IMR-90 (cell line): ENCODE measurements at regions not wholly inside any gene's neighbourhood (a gene's known extent, or its start where the extent isn't known, plus 50 kb on each side); places are given as distances from the start of the nearest gene placed in this dataset.

Experiments used
- ATAC-seq: fragments of 200-7000 bp; cut with Tn5 transposase; 2 replicates; pipeline ENCODE4 v1.9.1; 2020; ENCODE audit warnings: low read depth, mild to moderate bottlenecking, moderate library complexity
- BruUV-seq: library from RNA; stranded (reverse); fragments of 400-500 nt; replicated peaks from 2 replicates; lab custom pipeline; 2021; lab: Mats Ljungman, UMichigan
- CTCF ChIA-PET: fragments of 300-600 bp; formaldehyde crosslinking; extraction: SDS; loops from one replicate; lab custom pipeline; 2021; ENCODE audit warnings: antibody characterized with exemption; lab: Yijun Ruan, JAX
- POLR2A ChIA-PET: fragments of 300-600 bp; sonication (Branson Sonifier 250); formaldehyde crosslinking; loops from one replicate; lab custom pipeline; 2022; ENCODE audit warnings: antibody characterized with exemption; ENCODE audit not compliant: unreplicated experiment; lab: Charles Lee
- DNase-seq: peaks from one replicate; pipeline ENCODE4 v3.0.0; 2013
- H2AFZ ChIP-seq: replicated peaks from 2 replicates; pipeline ENCODE3; 2013; ENCODE audit warnings: low read length, mild to moderate bottlenecking; ENCODE audit not compliant: poor library complexity
- H2AK5ac ChIP-seq: 2 replicates; pipeline ENCODE4 v1.6.1; 2013; ENCODE audit warnings: low read depth, low read length, inconsistent platforms
- H2AK9ac ChIP-seq: replicated peaks from 2 replicates; pipeline ENCODE3; 2013; ENCODE audit warnings: mild to moderate bottlenecking, low read depth, low read length, moderate library complexity; ENCODE audit not compliant: poor library complexity
- H2BK120ac ChIP-seq: 2 replicates; pipeline ENCODE4 v1.6.1; 2013; ENCODE audit warnings: low read depth, low read length, inconsistent platforms
- H2BK15ac ChIP-seq: 3 replicates; pipeline ENCODE4 v1.6.1; 2013; ENCODE audit warnings: low read depth, low read length, inconsistent platforms
- H2BK20ac ChIP-seq: 2 replicates; pipeline ENCODE4 v1.6.1; 2013; ENCODE audit warnings: low read depth, mild to moderate bottlenecking, inconsistent platforms, low read length, moderate library complexity
- H2BK5ac ChIP-seq: 2 replicates; pipeline ENCODE4 v1.6.1; 2013; ENCODE audit warnings: mild to moderate bottlenecking, low read depth, low read length, inconsistent platforms; ENCODE audit not compliant: poor library complexity, severe bottlenecking
- H3K14ac ChIP-seq: replicated peaks from 2 replicates; pipeline ENCODE4 v1.6.1; 2013; ENCODE audit warnings: low read depth, low read length, inconsistent platforms
- H3K18ac ChIP-seq: 2 replicates; pipeline ENCODE4 v1.6.1; 2013; ENCODE audit warnings: low read depth, low read length, control low read depth
- H3K23ac ChIP-seq: 2 replicates; pipeline ENCODE4 v1.6.1; 2013; ENCODE audit warnings: low read depth, low read length, inconsistent platforms
- H3K27ac ChIP-seq: 2 replicates; pipeline ENCODE4 v1.5.1; 2013; ENCODE audit warnings: mild to moderate bottlenecking, control low read depth, low read length; ENCODE audit not compliant: insufficient read depth
- H3K27me3 ChIP-seq: 2 replicates; pipeline ENCODE4 v1.6.1; 2013; ENCODE audit warnings: low read length; ENCODE audit not compliant: control insufficient read depth, insufficient read depth
- H3K36me3 ChIP-seq: 2 replicates; pipeline ENCODE4 v1.6.1; 2013; ENCODE audit warnings: low read length, mixed read lengths; ENCODE audit not compliant: control insufficient read depth, insufficient read depth
- H3K4ac ChIP-seq: 2 replicates; pipeline ENCODE4 v1.6.1; 2013; ENCODE audit warnings: low read depth, low read length, inconsistent platforms
- H3K4me1 ChIP-seq: 2 replicates; pipeline ENCODE4 v1.6.1; 2013; ENCODE audit warnings: low read length, mixed read lengths; ENCODE audit not compliant: control insufficient read depth, insufficient read depth
- H3K4me2 ChIP-seq: 2 replicates; pipeline ENCODE4 v1.6.1; 2013; ENCODE audit warnings: low read depth, mild to moderate bottlenecking, control low read depth, low read length, moderate library complexity
- H3K4me3 ChIP-seq: 2 replicates; pipeline ENCODE4 v1.5.1; 2013; ENCODE audit warnings: low read depth, mild to moderate bottlenecking, control low read depth, low read length, moderate library complexity; ENCODE audit not compliant: insufficient read depth
- H3K56ac ChIP-seq: 2 replicates; pipeline ENCODE4 v1.6.1; 2013; ENCODE audit warnings: low read length, inconsistent platforms; ENCODE audit not compliant: insufficient read depth; ENCODE audit errors: extremely low read depth
- H3K79me1 ChIP-seq, 2 experiments: 2 replicates each; pipeline ENCODE4 v1.6.1; 2013; ENCODE audit warnings: low read length in 2 of 2, inconsistent platforms in 1 of 2, low read depth in 1 of 2
- H3K9ac ChIP-seq: 2 replicates; pipeline ENCODE4 v1.6.1; 2013; ENCODE audit warnings: low read depth, low read length, control low read depth
- H3K9me1 ChIP-seq: 2 replicates; pipeline ENCODE4 v1.6.1; 2013; ENCODE audit warnings: low read length, inconsistent platforms; ENCODE audit not compliant: insufficient read depth
- H3K9me3 ChIP-seq: 2 replicates; pipeline ENCODE4 v1.6.1; 2013; ENCODE audit warnings: low read length; ENCODE audit not compliant: control insufficient read depth, insufficient read depth
- H4K20me1 ChIP-seq: 2 replicates; pipeline ENCODE4 v1.6.1; 2013; ENCODE audit warnings: low read length, inconsistent platforms; ENCODE audit not compliant: insufficient read depth
- H4K5ac ChIP-seq: 2 replicates; pipeline ENCODE4 v1.6.1; 2013; ENCODE audit warnings: mild to moderate bottlenecking, low read depth, low read length, control low read depth
- H4K8ac ChIP-seq, 2 experiments: 2 replicates each; pipeline ENCODE4 v1.6.1; 2013; ENCODE audit warnings: low read depth in 2 of 2, low read length in 2 of 2, control low read depth in 1 of 2, inconsistent platforms in 1 of 2
- H4K91ac ChIP-seq: 2 replicates; pipeline ENCODE4 v1.6.1; 2013; ENCODE audit warnings: low read depth, low read length, inconsistent platforms; ENCODE audit not compliant: insufficient read depth
- RAD21 ChIP-seq: IDR thresholded peaks from 2 replicates; pipeline ENCODE4 v1.6.1; 2012; ENCODE audit warnings: low read length, improper control_type of control experiment
- dilution Hi-C: fragments of 300-500 bp; cut with HindIII; formaldehyde crosslinking; loops from one replicate; pipeline ENCODE4 v1.14.3; 2018; ENCODE audit warnings: low sequenced_read_pairs; ENCODE audit not compliant: unreplicated experiment
- in situ Hi-C: fragments of 300-500 bp; cut with MboI; formaldehyde crosslinking; loops from 3 replicates; pipeline ENCODE4 v1.14.3; 2019; ENCODE audit warnings: low sequenced_read_pairs, inconsistent platforms, mixed read lengths
- intact Hi-C: fragments of 100-400 bp; cut with micrococcal nuclease; formaldehyde crosslinking; loops from 2 replicates; pipeline ENCODE4 v1.10.0; 2022

GRCh38 chr2:36134281-36134680 lies 221.3 kb upstream of the CRIM1 start:
- ATAC-seq, result no peak

More at GRCh38 chr2:36134281-36134680, 221.3 kb upstream of the CRIM1 start:
- intact Hi-C loops (no loop called here), in situ Hi-C loops (no loop called here), dilution Hi-C loops (no loop called here)
- H4K8ac ChIP-seq, result no peak overlapping the region
- no peak overlapping the region for H2BK120ac ChIP-seq
- H3K4me1 ChIP-seq, result no peaks in the 10 kb centered on the region
- no peak for TF ChIP-seq RAD21
- H3K23ac ChIP-seq, result no peak overlapping the region
- H3K79me1 ChIP-seq, result no peaks in the 10 kb centered on the region
- H3K36me3 ChIP-seq, result no peaks in the 10 kb centered on the region
- no peak overlapping the region for H2BK15ac ChIP-seq
- ChIA-PET CTCF (interaction anchor here (1.0 kb wide), 1 partner anchor 11 kb away, joined by 5 read pairs; no protein-coding TSS in a partner anchor), POLR2A (no interaction called here)
- no peak overlapping the region for H2AK9ac ChIP-seq
- H2AFZ ChIP-seq, result no peak overlapping the region
- no peaks in the 10 kb centered on the region for H3K9me1 ChIP-seq
- no peaks in the 10 kb centered on the region for H4K20me1 ChIP-seq
- no TSS peak for BruUV-seq
- H4K91ac ChIP-seq, result no peak overlapping the region
- H2AK5ac ChIP-seq, result no peak overlapping the region
- no peak overlapping the region for H3K4ac ChIP-seq
- no peak overlapping the region for H3K18ac ChIP-seq
- no peak overlapping the region for H3K4me3 ChIP-seq
- H3K27ac ChIP-seq, result no peak overlapping the region
- no peak overlapping the region for H2BK20ac ChIP-seq
- H3K9ac ChIP-seq, result no peak overlapping the region
- H3K27me3 ChIP-seq, result no peaks in the 10 kb centered on the region
- no peak overlapping the region for H2BK5ac ChIP-seq
- no peak overlapping the region for H4K5ac ChIP-seq
- H3K4me2 ChIP-seq, result no peak overlapping the region
- H3K14ac ChIP-seq, result no peak overlapping the region
- no peak for DNase-seq
- no peak overlapping the region for H3K56ac ChIP-seq
- H3K9me3 ChIP-seq, result no peaks in the 10 kb centered on the region
